Testis (tissue), 2 donors: ENCODE measurements at regions not wholly inside any gene's neighbourhood (a gene's known extent, or its start where the extent isn't known, plus 50 kb on each side); places are given as distances from the start of the nearest gene placed in this dataset.

Experiments used
- CTCF ChIP-seq, 3 experiments: fragments of 450-650 bp in 2 of 3; fragments of 200-600 bp in 1 of 3; sonication (generic) in 1 of 3; IDR thresholded peaks; one replicate each; pipeline ENCODE4 v1.5.1; 2016 to 2019; ENCODE audit warnings: antibody characterized with exemption in 3 of 3, mild to moderate bottlenecking in 2 of 3, moderate library complexity in 1 of 3
- POLR2A ChIP-seq: fragments of 450-650 bp; IDR thresholded peaks from one replicate; pipeline ENCODE4 v1.6.1; 2017; ENCODE audit warnings: antibody characterized with exemption, mild to moderate bottlenecking, moderate library complexity

- TF ChIP-seq CTCF (IDR thresholded peaks at IDR 0.05) (no peak), POLR2A (no peak)
Observed at GRCh38 chr9:17938035-17938655, 359.3 kb downstream of the SH3GL2 start.
